ENCODE measurements at regions not wholly inside any gene's neighbourhood (a gene's known extent, or its start where the extent isn't known, plus 50 kb on each side); places are given as distances from the start of the nearest gene placed in this dataset.

DNA sequence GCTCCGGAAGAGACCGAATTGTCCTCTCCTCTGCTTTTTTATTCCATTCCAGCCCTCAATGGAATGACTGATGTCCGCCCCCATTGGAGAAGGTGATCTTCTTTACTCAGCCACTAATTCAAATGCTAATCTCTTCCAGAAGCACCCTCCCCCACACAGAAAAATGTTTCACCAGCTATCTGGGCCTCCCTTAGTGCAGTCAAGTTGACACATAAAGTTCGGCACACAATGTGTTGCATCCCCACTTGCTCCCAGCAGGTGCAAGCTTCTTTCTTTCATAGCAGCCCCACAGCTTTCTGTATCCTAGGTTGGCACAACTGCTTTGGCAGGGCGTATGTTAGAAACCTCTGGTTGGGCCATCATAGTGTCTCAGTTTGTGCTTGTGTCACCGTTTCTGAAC is 73.3 kb upstream of the TLR3 start:
- H3K4me3 ChIP-seq (ENCODE audit: extremely low read depth in 1 of 4, insufficient read depth in 2 of 4, low read depth in 3 of 4, low read length in 4 of 4) = no peak overlapping the region
- peak in 1 of 2 experiments; percentile 35 for DNase-seq (ENCODE audit: low read depth in 1 of 2, low spot score in 2 of 2)
- H3K27ac ChIP-seq (ENCODE audit: low read depth, low read length) = no peak overlapping the region
- no peak overlapping the region for H3K18ac ChIP-seq (ENCODE audit: extremely low read depth, low read length)
- peaks cover 0 to 3% (median 1%) of the 10 kb centered on the region in 4 experiments; a peak in 1 of 7 replicates for H3K4me1 ChIP-seq (replicated peaks in 1 of 4; ENCODE audit: control insufficient read depth in 3 of 4, insufficient read depth in 4 of 4, low read length in 3 of 4)
- no peak overlapping the region for H2BK12ac ChIP-seq (ENCODE audit: low read depth, low read length)
- H4K5ac ChIP-seq (ENCODE audit: insufficient read length, low read depth, low read length) = no peak overlapping the region
- no peak for FAIRE-seq
- H2AK5ac ChIP-seq (ENCODE audit: low read depth, low read length) = no peak overlapping the region
- H2BK120ac ChIP-seq (replicated peaks; ENCODE audit: low read depth, low read length) = no peak overlapping the region
- no peak overlapping the region for H2AFZ ChIP-seq (ENCODE audit: low read length)
- ChIA-PET CTCF (ENCODE audit: partially characterized antibody) (interaction anchor here (0.5 to 1.5 kb wide), 4 partner anchors 42 to 775 kb away, joined by 3 to 5 read pairs (median 4); no protein-coding TSS in a partner anchor), POLR2A (ENCODE audit: partially characterized antibody) (no interaction called here)
- no peaks in the 10 kb centered on the region for H3K23me2 ChIP-seq (ENCODE audit: low read depth, low read length)
- no peak overlapping the region for H2BK15ac ChIP-seq (ENCODE audit: low read length)
- H3K56ac ChIP-seq (replicated peaks; ENCODE audit: insufficient read length, low read depth, low read length) = no peak overlapping the region
- H4K8ac ChIP-seq (ENCODE audit: extremely low read depth, insufficient read depth, low read length) = no peak overlapping the region; the same call in 1 of the 2 replicates
- H3K9me3 ChIP-seq (ENCODE audit: insufficient read depth in 2 of 2, low read depth in 1 of 2, low read length in 1 of 2) = peaks cover 0 to 7% of the 10 kb centered on the region in 2 experiments; a peak in 2 of 4 replicates
- H3K36me3 ChIP-seq (ENCODE audit: control insufficient read depth in 2 of 4, insufficient read depth in 4 of 4, low read length in 3 of 4) = no peaks in the 10 kb centered on the region
- no peak overlapping the region for H3K4me2 ChIP-seq (ENCODE audit: insufficient read depth in 1 of 2, low read depth in 2 of 2, low read length in 2 of 2)
- no peak overlapping the region for H4K91ac ChIP-seq (replicated peaks; ENCODE audit: insufficient read length, low read length)
- 0 out of 7 replicates have a peak, but pooled peaks cover 0 to 2% (median 0%) of the 10 kb centered on the region in 4 experiments for H3K27me3 ChIP-seq (replicated peaks in 1 of 4; ENCODE audit: control insufficient read depth in 3 of 4, extremely low read depth in 1 of 4, insufficient read depth in 3 of 4, low read length in 3 of 4)
- H3K79me2 ChIP-seq (ENCODE audit: control insufficient read depth in 1 of 2, insufficient read depth in 2 of 2, low read length in 2 of 2) = no peaks in the 10 kb centered on the region
- no peak overlapping the region for H3K4ac ChIP-seq (replicated peaks; ENCODE audit: insufficient read length, low read depth, low read length)
- H3K79me1 ChIP-seq (ENCODE audit: low read depth, low read length) = no peaks in the 10 kb centered on the region
- WGBS, 2 experiments (ENCODE audit: extremely low coverage in 1 of 2, insufficient coverage in 1 of 2, insufficient read length in 1 of 2, insufficient replicate concordance in 2 of 2, low coverage in 1 of 2, low lambda C conversion rate in 2 of 2, missing lambda C conversion rate in 1 of 2) = 81% methylated on average over 6 of the region's 6 CpGs; no CpG with 5 or more reads in 1 of the 2 experiments
- no peak overlapping the region for H3K14ac ChIP-seq (ENCODE audit: insufficient read length)
- no peaks in the 10 kb centered on the region for H4K20me1 ChIP-seq (replicated peaks in 1 of 2; ENCODE audit: control insufficient read depth in 1 of 2, insufficient read depth in 2 of 2, low read length in 2 of 2)
- H3K9ac ChIP-seq (replicated peaks in 1 of 4; ENCODE audit: extremely low read depth in 1 of 4, low read depth in 3 of 4, low read length in 3 of 4) = no peak overlapping the region
- H3K23ac ChIP-seq (ENCODE audit: insufficient read length) = no peak overlapping the region
- H2BK20ac ChIP-seq (ENCODE audit: low read length) = no peak overlapping the region
- no peak overlapping the region for H2BK5ac ChIP-seq (ENCODE audit: low read depth, low read length)
- no peak for TF ChIP-seq EP300 (IDR thresholded peaks at IDR 0.05; ENCODE audit: borderline replicate concordance in 1 of 2, low read depth in 2 of 2, low read length in 2 of 2)
- TF ChIP-seq CTBP2 (IDR thresholded peaks at IDR 0.05; ENCODE audit: borderline replicate concordance, insufficient read depth, insufficient read length, low read length) = no peak
- TF ChIP-seq YY1 (IDR thresholded peaks at IDR 0.05; ENCODE audit: low read depth, low read length) = no peak
- TF ChIP-seq GTF2F1 (IDR thresholded peaks at IDR 0.05; ENCODE audit: borderline replicate concordance, low read depth, low read length) = no peak
- TF ChIP-seq, protein P1, sequence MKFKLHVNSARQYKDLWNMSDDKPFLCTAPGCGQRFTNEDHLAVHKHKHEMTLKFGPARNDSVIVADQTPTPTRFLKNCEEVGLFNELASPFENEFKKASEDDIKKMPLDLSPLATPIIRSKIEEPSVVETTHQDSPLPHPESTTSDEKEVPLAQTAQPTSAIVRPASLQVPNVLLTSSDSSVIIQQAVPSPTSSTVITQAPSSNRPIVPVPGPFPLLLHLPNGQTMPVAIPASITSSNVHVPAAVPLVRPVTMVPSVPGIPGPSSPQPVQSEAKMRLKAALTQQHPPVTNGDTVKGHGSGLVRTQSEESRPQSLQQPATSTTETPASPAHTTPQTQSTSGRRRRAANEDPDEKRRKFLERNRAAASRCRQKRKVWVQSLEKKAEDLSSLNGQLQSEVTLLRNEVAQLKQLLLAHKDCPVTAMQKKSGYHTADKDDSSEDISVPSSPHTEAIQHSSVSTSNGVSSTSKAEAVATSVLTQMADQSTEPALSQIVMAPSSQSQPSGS (IDR thresholded peaks at IDR 0.05; ENCODE audit: low read length) = no peak
- no peak for TF ChIP-seq POLR2AphosphoS5 (IDR thresholded peaks at IDR 0.05; ENCODE audit: low read depth, low read length)
- no peak for TF ChIP-seq CBX5 (IDR thresholded peaks at IDR 0.05; ENCODE audit: low read depth, low read length)
- no peak for TF ChIP-seq SRF (IDR thresholded peaks at IDR 0.05; ENCODE audit: low read depth, low read length)
- TF ChIP-seq JUN (IDR thresholded peaks at IDR 0.05; ENCODE audit: low read depth, low read length) = no peak
- no peak for TF ChIP-seq CREB1 (IDR thresholded peaks at IDR 0.05)
- TF ChIP-seq EGR1 (IDR thresholded peaks at IDR 0.05; ENCODE audit: borderline replicate concordance, low read depth, low read length) = no peak
- no peak for TF ChIP-seq BRCA1 (IDR thresholded peaks at IDR 0.05; ENCODE audit: low read depth, low read length)
- no peak for TF ChIP-seq RNF2 (IDR thresholded peaks at IDR 0.05; ENCODE audit: borderline replicate concordance, low read depth, low read length, missing control alignments, poor library complexity, severe bottlenecking)

Data from H1 (cell line).